Smooth muscle cell of the brain vasculature (primary cell): ENCODE measurements at regions not wholly inside any gene's neighbourhood (a gene's known extent, or its start where the extent isn't known, plus 50 kb on each side); places are given as distances from the start of the nearest gene placed in this dataset.
"Not testable (repeated sequence)": the region's sequence is repeated elsewhere in the genome, so short reads cannot be mapped to it uniquely, and the experiment has no call there.

Experiments used
- DNase-seq: peaks from one replicate; pipeline ENCODE4 v3.0.0-alpha.2; 2012; ENCODE audit warnings: low read depth, low spot score

DNA sequence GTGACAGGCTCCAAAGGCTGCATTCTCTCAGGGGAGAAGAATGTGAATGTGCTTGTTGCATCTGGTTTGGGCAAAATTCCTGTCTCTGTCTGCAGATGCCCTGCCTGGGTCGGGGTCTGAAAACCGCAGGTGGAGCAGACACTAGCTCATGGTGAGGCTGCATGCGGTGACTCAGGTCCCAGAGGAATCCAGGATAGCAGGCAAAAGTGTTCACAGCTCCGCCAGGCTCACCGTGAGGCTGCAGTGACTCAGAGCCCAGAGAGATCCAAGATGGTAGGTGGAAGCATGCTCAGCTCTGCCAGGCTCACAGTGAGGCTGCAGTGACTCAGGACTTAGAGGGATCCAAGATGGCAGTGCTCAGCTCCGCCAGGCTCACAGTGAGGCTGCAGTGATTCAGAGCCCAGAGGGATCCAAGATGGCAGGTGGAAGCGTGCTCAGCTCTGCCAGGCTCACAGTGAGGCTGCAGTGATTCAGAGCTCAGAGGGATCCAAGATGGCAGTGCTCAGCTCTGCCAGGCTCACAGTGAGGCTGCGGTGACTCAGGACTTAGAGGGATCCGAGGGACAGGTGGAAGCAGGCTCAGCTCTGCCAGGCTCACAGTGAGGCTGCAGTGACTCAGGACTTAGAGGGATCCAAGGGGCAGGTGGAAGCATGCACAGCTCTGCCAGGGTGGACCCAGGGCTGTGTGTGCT lies 200.5 kb downstream of the ACKR3 start:
- peak; percentile 58 for DNase-seq

GRCh38 chr2:236772220-236772837 lies 202.7 kb downstream of the ACKR3 start:
- DNase-seq, result no peak

DNA sequence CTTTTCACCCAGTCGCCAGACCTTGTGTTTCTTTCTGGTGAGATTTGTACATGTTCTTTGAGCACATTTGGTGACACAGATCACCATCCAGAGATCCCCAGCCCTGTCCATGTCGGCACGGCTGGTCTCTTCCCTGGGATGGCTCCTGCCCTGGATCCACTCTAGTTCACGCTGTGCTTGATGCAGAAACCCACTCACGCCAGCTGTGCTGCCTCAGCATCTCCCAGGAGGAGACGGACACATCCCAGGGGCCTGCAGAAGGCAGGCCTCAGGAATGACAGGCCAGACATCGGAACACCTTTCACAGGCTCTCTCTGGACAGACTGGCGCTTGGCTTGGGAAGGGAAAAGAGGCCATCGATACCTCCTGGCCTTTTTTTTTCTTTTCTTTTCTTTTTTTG lies 203.6 kb downstream of the ACKR3 start:
- no peak for DNase-seq

GRCh38 chr2:236774171-236774570 lies 204.5 kb downstream of the ACKR3 start:
- no peak for DNase-seq

- no peak for DNase-seq
Observed at GRCh38 chr2:236775511-236775910, 205.9 kb downstream of the ACKR3 start.

- DNase-seq, result no peak
Observed at GRCh38 chr2:236776206-236776605, 206.6 kb downstream of the ACKR3 start.

- DNase-seq, result peak; percentile 89
Observed at GRCh38 chr2:236776695-236777251, 207.1 kb downstream of the ACKR3 start.

GRCh38 chr2:236777408-236777807 lies 207.8 kb downstream of the ACKR3 start:
- DNase-seq, result peak; percentile 28

GRCh38 chr2:236781933-236782816 lies 212.6 kb downstream of the ACKR3 start:
- DNase-seq, result no peak

GRCh38 chr2:236782938-236783337 lies 213.3 kb downstream of the ACKR3 start:
- DNase-seq, result no peak

GRCh38 chr2:236783417-236784020 lies 213.9 kb downstream of the ACKR3 start:
- DNase-seq, result no peak

- no peak for DNase-seq
Observed at GRCh38 chr2:236785611-236786057, 216.0 kb downstream of the ACKR3 start.

- no peak for DNase-seq
Observed at GRCh38 chr2:236786751-236787150, 217.1 kb downstream of the ACKR3 start.

DNA sequence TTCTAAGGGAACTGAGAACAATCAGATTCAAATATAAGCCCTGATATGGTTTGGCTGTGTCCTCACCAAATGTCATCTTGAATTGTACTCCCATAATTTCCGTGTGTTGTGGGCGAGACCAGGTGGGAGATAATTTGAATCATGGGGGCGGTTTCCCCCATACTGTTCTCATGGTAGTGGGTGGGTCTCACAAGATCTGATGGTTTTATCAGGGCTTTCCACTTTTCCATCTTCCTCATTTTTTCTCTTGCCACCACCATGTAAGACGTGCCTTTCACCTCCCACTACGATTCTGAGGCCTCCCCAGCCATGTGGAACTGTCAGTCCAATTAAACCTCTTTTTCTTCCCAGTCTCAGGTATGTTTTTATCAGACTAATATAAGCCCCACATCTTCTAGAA lies 217.8 kb downstream of the ACKR3 start:
- not testable (repeated sequence) for DNase-seq

- no peak for DNase-seq
Observed at GRCh38 chr2:236787885-236788284, 218.3 kb downstream of the ACKR3 start.

DNA sequence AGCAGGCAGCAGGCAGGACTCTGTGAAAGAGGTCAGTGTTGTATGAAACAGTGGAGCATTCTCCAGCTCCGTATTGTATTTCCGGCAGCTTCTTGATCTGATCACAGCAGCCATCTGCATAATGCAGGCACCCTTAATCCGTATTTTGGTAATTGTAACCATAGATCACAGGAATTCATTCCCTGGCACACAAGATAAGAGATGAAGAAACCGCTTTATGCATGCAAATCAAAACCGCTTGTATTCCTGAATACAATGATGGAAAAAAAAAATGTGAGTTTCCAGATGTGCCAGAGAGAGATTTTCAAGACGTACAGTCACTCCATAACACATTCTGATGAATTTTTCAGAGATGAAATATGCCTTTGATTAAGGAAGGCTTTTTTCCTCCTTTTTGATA lies 221.3 kb downstream of the ACKR3 start:
- no peak for DNase-seq

- DNase-seq, result no peak
Observed at GRCh38 chr2:236793023-236794011, 223.7 kb downstream of the ACKR3 start.

DNA sequence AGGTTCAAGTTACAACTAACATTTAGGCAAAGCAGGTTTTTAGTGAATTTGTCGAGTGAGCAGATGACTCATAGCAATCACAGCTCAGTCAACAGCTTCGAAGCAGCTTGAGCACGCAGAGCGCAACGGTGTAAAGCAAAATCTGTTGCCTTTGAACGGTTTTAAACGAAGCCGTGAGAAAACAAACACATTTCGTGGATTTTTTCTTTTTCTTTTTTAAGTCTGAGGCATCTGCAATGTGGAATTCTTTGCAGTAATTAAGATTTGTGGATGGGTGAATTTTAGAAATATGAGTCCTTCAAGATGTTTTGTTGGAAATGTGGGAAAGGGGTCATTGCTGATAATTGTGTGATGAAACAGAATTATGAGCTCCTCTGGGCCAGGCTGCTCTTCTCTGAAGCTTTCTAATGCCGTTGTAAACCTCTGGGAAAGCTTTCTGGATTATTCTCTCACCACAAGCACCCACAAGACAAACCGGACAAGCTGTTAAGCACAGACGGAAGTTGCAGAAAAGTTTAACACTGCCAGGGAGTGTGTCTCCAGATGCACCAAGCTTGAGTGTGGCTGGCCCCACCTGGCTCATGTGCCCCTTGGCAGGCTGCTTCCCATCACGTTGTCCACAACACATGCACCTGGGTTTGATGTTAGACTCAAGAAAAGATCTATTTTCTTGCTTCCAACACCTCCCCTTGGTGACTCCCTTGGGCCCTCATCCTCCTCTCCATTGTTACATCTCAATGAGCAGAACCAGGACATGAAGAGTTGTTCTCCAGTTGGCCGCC lies 224.7 kb downstream of the ACKR3 start:
- DNase-seq, result no peak

DNA sequence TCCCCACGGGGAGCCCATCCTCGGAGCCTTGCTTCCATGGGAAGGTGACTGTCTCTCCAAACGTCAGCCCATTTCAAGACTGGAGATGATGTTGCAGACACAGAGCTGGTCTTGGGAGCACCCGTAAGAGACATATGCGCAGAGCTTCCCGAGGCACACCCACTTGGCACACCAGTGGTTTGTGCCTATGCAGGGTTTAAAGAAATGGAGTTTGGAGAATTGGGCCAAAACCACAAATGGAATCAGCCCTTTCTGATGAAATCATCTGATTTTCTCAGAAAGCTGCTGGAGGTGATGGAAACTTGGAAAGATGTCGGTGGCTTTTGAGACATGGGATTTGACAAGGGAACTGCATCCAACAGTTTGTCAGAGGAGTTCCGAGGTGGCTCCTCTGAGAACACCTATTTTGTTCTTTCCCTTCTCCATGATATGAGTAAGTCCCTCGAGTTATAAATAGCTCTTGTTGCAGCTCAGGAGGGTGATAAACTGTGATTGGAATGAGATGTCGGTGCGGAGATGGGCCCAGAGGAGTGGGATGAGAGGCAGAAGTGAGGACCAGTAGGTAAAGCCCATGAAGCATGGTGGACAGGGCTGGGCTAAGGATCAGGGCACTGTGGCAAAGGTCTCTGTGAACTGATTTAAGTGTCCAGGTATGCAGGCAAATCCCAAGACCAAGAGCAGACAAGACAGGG lies 225.7 kb downstream of the ACKR3 start:
- no peak for DNase-seq
